HEK293T (cell line): ENCODE measurements at regions not wholly inside any gene's neighbourhood (a gene's known extent, or its start where the extent isn't known, plus 50 kb on each side); places are given as distances from the start of the nearest gene placed in this dataset.

Experiments
- ARNT ChIP-seq: fragments of 450-650 bp; IDR thresholded peaks from 2 replicates; pipeline ENCODE4 v1.6.1; 2017; ENCODE audit warnings: mild to moderate bottlenecking
- BHLHE40 ChIP-seq: fragments of 450-650 bp; IDR thresholded peaks from 2 replicates; pipeline ENCODE4 v1.6.1; 2016; ENCODE audit warnings: mild to moderate bottlenecking, moderate library complexity, borderline replicate concordance

- no peak for TF ChIP-seq BHLHE40
- no peak for TF ChIP-seq ARNT
These were observed 470.2 kb upstream of the RASGRP1 start for GRCh38 chr15:39034816-39035215.
